Activated CD8-positive, alpha-beta memory T cell treated with anti-CD3 and anti-CD28 coated beads, Interleukin-2, amount 50 U/mL, for 24 hours (primary cell): ENCODE measurements at regions not wholly inside any gene's neighbourhood (a gene's known extent, or its start where the extent isn't known, plus 50 kb on each side); places are given as distances from the start of the nearest gene placed in this dataset.

Experiments used
- DNase-seq: peaks from one replicate; pipeline ENCODE4 v3.0.0-alpha.2; 2020; ENCODE audit errors: extremely low read depth

DNA sequence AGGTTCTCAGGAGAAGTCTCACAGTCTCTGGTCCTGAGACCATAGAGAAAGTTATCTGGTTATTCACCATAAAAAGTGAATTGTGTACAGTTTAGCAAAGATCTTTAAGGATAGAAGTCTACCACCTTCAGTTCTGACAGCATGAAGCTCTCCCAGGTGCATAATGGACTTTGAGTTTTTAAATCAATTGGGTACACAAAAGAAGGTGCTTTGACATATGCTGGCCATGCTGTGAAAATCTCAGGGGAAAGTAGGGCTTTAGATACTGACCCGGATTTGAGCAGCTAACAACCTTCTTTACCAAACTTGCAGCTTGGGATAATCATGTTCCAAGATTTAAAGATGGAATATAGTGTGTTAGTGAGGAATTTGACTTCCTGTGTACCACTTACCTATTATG is 264.2 kb downstream of the ZSWIM6 start:
- no peak for DNase-seq

DNA sequence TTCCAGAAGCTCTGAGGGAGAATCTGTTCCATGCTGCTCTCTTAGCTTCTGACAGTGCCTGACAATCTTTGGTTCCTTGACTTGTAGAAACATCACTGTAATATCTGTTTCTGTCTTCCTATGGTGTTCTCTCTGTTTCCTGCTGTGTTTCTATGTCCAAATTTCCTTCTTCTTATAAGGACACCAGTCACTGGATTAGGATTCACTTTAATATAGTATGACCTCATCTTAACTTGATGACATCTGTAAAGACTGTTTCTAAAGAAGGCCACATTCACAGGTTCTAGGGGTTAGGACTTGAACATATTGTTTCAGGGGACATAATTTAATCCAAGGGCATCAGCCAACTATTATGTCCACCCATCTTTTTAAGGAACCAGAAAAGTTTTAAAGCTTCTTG is 265.6 kb downstream of the ZSWIM6 start:
- no peak for DNase-seq

DNA sequence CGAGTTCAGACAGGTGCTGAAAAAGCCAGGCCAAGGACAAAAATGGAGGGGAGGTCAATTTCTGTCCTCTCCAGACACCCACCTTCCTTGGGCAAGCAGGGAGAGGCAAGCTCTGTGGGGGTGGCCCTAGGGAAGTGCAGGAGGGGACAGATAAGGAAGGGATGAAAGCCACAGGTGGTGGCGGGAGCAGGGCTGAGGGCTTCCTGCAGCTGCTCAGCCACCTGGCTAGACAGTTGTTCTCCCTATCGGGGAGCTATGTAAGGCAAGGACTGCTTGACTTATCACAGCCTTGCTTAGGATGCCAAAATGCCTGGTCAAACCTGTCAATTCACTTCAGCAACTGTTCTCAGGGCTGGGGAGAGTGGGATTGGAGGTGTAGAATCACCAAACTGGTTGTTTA is 266.1 kb downstream of the ZSWIM6 start:
- DNase-seq: no peak

DNA sequence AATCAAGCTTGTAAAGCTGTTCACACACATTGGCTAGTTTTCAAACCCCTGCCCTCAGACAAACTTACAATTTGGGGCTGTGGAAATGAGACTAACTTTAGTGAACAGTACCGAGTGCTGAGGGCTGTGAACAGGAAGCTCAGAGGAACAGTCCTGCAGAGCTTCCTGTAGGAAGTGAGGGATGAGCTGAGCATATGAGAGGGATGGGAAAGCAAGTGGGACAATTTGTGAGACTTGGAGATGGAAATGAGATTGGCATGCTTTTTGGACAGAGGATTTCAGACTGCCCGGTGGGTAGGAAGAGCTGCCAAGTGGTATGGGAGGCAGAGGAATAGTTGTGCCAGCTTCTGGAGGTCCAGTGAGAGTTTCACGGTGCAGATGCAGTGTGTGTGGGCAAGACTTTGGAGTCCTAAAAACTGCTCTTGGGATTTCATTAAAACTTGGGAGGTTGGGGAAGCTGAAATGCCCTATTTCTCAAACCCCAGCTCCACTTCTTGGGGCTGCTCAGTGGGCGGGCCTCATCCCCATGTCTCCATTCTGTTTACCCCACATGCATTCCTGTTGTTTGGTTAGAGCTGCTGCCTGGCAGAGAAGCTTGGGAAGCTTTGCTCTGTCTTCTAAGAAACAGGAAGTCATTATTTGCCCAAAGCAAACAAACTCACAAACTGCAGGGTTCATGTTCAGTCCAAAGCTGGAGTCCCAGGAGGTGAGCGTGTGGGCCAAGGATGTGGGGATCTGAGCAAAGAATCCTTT is 267.5 kb downstream of the ZSWIM6 start:
- DNase-seq: no peak

DNA sequence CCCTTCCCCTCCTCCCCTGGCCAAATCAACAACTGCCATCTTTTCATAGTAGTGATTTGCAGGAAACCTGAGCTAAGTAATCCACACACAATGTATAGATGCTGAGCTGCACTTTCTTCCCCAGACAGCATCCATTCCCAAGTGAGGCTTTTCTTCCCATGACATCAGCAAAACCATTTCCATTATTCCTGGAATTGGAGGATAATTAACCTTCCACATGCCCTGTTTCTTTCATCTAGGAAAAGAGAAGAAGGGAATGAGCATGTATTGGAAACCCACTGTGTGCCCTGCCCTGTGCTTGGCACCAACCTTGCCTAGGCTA is 268.0 kb downstream of the ZSWIM6 start:
- no peak for DNase-seq

DNA sequence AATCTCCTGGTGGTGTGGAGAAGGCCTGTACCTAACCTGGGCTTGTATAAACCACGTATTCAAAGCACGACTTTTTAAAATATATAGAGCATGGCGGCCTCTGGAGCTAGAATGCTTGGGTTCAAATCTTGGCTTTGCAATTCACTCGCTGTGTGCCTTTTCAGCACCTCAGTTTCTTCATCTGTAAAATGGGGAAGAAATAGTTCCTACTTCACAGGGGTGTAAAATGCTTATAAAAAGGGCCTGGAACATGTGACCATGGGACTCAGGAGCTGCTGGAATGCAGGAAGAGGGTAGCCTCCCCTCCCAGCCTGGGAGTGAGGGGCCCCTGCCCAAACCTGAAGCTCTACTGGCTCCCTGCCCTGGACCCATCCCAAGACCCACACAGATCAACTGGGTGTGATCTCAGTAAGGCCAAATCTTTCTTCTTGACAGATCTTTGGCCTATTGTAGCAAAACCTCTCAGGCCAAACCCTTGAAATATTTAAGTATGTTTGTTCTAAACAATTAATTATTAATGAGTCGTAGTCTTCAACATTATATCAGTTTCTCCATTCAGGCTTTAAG is 269.0 kb downstream of the ZSWIM6 start:
- no peak for DNase-seq

DNA sequence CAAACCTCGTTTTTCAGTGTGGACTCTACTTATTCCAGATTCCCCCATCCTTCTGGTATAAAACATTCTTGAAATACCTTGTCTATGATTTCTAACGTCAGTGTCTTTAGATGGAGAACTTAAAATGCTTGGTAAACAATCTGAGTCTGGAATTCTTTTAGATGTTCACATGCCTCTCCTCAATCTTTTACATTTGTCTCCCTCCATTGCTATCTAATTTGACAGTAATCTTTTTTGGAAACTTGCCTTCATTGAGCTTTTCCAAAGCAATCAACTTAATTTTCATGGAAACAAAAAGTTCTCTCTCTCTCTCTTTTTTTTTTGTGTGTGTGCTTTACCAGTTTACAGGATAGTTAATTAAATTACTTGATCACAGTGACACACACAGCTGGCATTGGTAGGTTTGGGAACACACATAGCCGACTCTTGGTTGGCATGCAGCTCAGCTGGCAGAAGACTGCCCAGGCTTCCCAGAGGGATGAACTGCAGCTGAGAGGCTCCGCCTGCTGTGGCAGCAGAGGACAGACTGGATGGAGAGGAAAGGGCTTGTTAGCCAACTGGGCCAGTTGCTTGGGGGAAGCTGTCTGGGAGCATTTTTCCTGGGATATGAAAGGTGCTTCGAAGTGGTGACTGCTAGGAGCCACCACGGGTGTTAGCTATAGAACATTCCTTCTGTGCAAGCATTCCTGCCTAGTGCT is 271.3 kb downstream of the ZSWIM6 start:
- no peak for DNase-seq

DNA sequence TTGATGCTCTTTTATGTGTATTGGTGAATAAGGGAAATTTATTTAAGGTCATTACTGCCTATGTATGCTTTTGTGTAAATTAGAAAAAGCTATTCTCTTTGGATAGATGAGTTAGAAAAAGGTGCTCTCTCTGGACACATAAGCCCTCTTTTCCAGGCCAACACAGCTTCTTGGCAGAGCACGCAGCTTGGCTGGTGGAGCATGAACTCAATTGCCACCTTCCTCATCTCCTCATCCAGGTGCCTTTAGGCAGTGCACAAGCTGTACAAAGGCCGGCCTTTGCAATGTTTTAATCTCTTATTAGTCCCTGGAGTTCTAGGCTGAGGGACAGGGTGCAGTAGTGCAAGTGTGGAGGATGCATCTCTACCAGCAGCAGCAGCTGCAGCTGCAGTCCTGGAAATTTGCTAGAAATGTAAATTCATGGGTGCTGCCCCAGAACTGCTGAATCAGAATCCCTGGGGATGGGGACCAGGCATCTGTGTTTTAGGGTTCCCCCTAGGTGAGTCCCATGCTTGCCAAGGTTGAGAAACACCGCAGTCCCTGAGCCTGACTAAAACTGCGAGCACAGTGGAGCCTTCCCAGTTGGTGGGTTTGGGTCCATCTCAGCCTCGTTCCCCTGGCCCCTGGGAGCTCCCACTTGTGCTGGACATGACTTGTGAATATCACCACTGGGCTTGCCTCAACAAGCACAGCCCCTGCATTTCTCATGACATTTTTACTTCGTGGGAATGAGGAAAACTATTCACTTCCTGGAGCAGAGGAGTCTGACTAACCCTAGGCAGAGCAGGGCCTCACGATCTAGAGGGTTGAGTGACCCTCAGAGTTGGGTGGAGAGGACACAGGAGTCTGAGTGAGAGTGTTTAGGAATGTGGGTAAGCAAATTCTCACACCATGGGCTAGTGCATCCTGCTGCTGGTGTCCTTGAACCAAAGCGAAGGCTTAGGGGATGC is 272.3 kb downstream of the ZSWIM6 start:
- DNase-seq: no peak

DNA sequence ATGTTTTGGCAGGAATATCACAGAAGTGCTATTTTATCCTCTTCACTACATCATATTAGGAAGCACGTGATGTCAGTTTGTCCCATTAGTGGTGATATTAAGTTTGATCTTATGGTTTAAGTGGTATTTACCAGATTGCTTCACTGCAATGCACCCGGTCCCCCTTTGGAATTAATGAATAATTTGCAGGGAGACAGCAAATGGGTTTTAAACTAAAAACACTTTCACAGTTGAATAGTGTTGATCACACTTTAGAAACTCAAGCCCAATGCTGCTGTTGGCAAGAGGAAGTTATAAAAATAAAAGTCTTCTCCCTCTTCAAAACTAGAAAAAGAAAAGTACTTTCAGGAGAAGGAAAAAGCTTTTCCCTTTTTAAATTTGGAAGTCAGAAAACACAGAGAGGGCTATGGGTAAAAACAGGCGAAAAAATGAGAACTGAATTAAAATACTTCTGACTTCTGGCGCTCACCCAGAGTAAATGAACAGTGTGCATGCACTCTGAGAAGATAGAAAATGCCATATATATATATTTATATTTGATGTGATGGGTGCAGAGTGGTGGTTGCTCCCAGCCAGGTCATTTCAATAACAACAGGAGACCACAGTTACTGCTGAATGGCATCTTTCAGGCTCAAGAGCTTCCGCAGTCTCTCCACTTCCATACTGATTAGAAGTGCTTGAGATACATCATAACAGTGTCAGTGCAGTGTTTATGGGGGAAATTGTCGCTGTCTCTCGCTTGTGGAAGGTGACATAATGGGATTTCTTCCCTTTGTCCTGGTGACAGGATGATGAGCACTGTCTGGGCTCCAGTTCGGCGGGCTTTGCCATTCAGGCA is 278.0 kb downstream of the ZSWIM6 start:
- DNase-seq: no peak

DNA sequence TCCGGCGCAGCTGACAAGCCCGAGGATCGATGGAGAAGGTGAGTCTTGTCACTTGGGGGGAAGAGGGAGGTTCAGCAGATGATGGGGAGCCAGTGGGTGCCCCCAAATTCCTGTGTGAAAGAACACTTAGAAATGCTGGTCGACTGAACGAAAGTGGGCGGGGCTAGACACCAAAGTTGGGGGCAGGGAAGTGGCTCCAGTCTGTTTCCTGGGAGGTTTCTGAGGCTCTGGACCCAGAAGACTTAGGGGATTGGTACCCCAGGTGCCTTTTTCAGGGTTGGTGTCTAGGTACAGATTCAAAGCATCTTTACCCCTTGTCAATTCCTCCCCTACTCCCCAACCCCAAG is 278.6 kb downstream of the ZSWIM6 start:
- DNase-seq: no peak

DNA sequence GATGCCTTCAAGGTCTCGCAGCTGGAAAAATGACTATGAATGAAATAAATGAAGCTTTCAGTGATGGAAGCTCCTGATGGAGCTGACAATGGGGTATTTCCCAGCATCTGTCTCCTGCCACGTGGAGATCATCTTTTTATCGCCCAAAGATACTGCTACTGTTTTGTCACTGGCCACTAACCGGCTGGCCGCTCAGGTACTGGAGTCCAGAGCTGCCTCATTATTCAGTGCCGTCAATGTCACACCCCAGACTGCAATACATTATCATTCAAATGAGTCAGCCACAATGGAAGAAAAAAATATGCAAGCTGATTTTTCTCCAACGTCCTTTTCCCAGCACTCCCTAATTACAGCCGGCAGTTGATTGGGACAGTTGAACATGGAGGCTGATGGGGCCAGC is 280.4 kb downstream of the ZSWIM6 start:
- DNase-seq: no peak

DNA sequence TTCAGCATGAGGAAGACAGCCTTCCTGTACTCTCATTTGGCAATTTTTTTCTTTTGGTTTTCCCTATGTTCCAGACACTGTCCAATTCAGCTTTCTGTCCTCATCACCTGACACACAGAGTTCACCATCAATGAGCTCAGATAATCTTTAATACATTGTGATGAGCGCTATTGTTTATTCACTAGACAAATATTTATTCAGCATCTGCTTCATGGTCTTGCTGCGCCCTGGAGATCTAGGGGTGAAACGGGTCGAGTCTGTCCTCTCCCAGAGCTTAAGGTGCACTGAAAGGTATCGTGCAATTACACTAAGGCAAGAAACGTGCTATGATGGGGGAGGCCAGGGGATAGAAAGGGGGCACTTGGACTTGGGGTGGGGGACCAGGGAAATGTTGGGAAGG is 281.6 kb downstream of the ZSWIM6 start:
- no peak for DNase-seq

DNA sequence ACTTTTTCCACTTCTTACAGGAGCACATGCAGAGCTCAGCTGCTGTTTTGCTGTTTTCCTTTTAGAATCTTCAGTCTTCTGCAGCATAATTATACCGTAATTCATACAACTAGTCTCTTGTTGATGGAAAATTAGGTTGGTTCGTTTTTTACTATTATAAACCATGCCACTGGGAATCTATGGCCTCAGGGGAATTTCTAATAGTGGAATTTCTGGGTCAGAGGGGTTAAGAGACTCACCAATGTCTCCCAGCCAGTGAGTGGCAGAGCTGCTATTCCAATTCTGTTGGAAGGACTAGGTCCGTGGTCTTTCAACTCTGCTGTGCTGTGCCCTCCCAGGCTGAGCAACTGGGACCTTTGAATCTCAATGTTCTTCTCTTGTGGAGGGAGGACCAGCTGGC is 282.5 kb downstream of the ZSWIM6 start:
- DNase-seq: no peak

DNA sequence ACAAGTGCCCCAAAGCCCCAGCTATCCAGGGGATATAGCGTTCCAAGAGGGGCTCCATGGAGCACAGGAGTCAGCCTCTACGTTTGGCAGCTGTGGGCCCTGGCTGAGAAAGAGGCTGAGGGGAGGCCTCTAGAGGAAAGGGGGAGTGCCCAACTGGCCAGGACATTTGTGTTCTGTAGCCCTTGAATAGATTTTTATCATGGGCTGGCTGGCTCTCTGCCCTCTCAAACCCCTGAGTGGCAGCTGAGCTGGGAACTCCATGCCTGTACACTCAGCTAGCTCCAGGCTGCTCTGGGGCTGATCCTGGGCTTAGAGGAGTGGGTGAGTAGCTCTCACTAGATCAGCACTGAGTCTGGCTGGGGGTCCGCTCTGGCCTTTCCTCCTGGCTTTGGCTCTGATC is 285.0 kb downstream of the ZSWIM6 start:
- DNase-seq: no peak

DNA sequence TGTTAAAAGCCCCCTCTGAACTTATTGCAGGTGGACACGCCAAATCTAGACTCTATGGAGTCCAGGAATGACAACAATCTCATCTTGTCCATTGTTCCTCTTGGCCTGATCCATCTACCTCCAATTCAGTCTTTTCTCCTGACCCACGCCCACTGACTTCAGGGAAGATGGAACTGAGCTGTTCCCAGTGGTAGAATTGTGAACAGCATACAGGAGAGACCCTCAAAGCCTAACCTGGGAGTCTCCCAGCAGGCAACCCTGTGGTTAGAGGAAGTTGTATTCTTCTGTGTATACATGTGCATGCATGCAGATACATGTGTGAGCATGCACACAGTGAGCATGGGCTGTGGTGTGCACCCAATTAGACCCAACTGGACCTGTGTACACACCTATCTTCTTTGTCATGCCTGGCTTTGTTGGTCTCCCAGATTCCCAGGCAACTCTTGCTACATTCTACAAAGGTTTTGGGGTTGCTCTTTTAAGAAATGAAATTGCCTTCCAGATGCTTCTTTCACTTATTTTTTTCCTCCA is 286.0 kb downstream of the ZSWIM6 start:
- no peak for DNase-seq

DNA sequence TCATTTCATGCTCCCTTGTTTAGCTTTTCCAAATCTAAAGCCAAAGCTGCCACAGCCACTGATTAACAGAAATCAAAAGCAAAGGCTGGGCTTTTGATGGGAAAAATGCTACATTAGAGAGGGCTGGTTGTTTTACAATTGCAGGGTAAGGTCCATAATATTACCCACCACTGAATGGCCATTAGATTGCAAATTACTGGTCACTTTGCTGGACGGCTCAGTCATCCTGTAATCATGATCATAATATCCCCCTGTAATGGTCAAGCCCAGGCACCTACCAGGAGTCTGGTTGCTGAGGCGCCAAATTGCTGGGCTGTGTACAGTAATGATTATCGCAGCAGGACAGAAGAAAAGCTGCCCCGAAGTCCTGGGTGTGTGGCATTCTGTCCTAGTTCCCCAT is 286.5 kb downstream of the ZSWIM6 start:
- no peak for DNase-seq

DNA sequence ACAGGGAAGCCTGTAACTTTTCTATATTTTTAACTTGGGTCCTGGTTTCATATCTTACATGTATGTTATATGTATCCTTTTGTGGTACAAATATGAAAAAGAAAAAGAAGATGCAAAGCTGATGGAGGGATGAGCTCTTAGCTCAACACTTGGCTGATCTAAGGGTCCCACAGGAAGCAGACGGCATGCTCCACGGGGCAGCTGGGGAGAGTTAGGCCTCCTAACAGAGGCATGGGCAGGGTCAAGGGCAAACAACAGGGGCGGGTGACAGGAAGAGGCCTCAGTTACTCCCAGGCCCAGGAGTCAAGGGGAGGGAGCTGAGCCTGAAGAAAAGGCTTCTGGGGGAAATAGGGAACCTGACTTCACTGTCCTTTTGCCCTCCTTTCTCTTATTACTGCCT is 287.2 kb downstream of the ZSWIM6 start:
- no peak for DNase-seq

DNA sequence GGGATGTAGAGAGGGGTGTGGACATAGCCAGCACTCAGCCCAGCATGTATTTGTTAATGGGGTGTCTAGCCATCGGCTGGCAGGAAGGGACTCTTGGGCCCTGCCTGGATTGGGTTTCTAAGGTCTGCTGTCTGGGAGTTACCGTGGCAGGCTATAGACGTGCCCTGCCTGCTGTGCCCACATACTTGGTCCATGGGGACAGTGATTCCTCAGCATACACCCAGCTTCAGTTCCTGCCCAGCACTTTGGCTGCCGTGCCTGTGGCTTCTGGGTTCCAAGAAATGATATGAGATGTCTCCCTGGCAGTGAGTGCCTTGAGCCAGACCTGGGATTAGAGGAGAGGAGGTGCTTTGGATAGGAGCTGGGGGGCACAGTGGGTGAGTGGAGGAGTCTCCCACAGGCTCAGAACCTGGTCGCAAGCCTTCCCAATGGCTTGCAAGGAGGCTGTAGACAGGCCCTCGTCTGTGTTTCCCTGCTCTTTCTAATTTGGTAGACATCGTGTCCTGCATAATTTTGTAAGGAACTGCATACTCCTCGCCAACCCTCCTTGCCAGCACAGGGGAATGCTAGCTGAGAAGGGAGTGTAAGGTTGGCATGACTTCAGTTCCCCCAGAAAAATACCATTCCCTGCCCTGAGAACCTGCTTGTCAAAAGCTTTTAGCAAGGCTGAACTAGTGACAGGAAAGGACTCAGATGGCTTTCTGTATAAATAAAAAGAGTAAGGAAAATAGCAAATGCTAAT is 287.9 kb downstream of the ZSWIM6 start:
- no peak for DNase-seq

DNA sequence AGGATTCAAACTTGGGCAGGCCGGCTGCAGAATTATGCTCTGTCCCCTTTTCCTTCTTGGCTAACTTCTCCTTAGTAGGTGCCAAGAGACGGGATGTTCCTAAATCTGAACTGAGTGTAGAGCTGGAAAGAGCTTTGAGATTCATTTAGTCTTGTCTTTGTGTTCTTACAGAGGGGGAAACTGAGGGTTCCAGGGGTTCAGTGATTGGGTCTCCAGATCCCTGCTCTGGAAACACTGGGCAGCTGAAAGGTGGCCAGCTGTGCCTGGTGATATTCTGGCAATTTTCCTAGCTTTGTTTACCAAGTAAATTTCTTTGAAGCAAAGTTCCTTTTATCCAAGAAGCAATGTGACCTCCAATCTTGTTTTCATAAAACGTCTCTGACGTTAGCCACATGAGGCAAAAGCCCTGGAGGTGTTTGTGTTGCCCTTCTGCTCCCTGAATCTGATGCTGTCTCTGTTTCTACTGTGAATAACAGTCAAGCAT is 288.7 kb downstream of the ZSWIM6 start:
- DNase-seq: no peak

DNA sequence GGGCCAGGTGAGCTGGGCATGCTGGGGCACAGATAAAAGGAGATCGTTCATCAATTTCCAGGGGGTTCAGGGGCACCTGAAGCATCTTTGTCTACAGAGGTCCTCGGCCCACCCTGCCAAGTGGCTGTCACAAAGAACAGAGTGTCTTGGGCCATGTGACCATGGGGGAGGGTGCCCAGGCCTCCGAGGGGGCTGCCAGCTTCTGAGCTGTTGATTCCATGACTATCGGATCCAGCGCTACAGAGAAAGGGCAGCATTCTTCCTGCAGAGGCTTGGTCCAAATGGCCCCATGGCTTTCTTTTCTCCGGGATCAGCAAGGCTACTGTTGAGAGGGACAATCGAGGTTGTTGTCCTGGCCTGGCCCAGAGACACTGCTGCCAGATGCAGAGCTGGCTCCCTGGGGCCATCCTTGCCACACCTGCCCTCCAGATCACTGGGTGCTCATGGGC is 289.2 kb downstream of the ZSWIM6 start:
- DNase-seq: no peak
